ENCODE measurements at regions not wholly inside any gene's neighbourhood (a gene's known extent, or its start where the extent isn't known, plus 50 kb on each side); places are given as distances from the start of the nearest gene placed in this dataset.
A peak's percentile ranks its signal among the peaks of the same experiment; 100 is the strongest.

DNA sequence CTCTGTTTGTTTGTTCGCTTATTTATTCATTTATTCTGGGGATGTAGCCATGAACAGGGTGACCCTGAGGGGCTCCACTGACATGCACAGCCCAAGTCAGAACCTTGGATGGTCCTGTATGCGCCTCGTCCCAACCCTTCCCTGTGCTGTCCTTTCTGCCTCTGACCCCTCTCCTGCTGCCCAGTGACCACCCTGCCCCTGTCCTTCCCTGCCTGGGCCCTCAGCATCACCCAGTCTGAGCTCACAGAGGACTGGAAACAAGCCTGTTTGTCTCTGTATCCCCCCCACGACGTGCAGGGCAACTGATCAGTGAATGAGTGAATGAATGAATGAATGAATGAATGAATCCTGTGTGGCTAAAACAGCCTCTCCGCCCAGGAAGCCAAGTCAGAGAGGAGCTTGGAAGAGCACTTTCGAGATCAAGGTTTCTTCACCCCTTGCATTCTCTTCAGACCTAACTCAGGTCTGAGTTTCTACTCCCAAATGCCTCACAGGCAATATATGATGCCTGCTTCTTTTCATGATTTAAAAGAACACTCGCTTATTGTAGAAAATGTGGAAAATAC lies 157.7 kb downstream of the SMAD6 start:
- Histone ChIP-seq H3K36me3 (ENCODE audit: control insufficient read depth, insufficient read depth, low read length) (no peaks in the 10 kb centered on the region), H3K27me3 (replicated peaks; ENCODE audit: control insufficient read depth, insufficient read depth, low read length) (no peaks in the 10 kb centered on the region; the same call in 1 of the 2 replicates)

DNA sequence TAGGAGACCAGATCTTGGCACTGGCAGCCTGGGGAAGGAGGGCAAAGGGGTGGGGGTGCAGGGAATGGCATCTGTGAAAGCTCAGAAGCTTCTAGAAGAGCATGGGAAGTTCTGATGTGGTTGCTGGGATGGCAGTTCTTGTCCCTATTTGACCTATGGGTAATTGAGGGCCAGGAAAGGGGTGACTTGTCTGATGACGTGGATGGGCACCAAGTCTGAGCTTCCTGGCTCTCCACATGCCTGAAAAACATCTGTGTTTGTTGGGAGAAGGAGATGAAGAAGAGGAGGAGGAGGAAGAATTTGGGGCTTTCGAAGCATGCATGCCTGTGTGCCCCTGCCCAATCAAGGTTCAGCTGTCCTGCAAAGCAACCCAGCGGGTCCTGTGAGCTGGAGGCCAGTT lies 158.8 kb downstream of the SMAD6 start:
- DNase-seq (ENCODE audit: extremely low read depth, insufficient read length): no peak
- H3K27me3 ChIP-seq (replicated peaks; ENCODE audit: control insufficient read depth, insufficient read depth, low read length): no peaks in the 10 kb centered on the region; the same call in 1 of the 2 replicates
- no peak overlapping the region for H3K4me3 ChIP-seq (replicated peaks; ENCODE audit: low read depth, low read length)
- TF ChIP-seq, protein P1, sequence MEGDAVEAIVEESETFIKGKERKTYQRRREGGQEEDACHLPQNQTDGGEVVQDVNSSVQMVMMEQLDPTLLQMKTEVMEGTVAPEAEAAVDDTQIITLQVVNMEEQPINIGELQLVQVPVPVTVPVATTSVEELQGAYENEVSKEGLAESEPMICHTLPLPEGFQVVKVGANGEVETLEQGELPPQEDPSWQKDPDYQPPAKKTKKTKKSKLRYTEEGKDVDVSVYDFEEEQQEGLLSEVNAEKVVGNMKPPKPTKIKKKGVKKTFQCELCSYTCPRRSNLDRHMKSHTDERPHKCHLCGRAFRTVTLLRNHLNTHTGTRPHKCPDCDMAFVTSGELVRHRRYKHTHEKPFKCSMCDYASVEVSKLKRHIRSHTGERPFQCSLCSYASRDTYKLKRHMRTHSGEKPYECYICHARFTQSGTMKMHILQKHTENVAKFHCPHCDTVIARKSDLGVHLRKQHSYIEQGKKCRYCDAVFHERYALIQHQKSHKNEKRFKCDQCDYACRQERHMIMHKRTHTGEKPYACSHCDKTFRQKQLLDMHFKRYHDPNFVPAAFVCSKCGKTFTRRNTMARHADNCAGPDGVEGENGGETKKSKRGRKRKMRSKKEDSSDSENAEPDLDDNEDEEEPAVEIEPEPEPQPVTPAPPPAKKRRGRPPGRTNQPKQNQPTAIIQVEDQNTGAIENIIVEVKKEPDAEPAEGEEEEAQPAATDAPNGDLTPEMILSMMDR (IDR thresholded peaks at IDR 0.05; ENCODE audit: insufficient read depth, low read length, poor library complexity, severe bottlenecking): no peak
- no peaks in the 10 kb centered on the region for H3K36me3 ChIP-seq (ENCODE audit: control insufficient read depth, insufficient read depth, low read length)

More for the DNA sequence above, 157.7 kb downstream of the SMAD6 start:
- TF ChIP-seq, protein P1 (IDR thresholded peaks at IDR 0.05; ENCODE audit: insufficient read depth, low read length, poor library complexity, severe bottlenecking): no peak
- H3K4me3 ChIP-seq (replicated peaks; ENCODE audit: low read depth, low read length): no peak overlapping the region
- DNase-seq (ENCODE audit: extremely low read depth, insufficient read length): no peak

DNA sequence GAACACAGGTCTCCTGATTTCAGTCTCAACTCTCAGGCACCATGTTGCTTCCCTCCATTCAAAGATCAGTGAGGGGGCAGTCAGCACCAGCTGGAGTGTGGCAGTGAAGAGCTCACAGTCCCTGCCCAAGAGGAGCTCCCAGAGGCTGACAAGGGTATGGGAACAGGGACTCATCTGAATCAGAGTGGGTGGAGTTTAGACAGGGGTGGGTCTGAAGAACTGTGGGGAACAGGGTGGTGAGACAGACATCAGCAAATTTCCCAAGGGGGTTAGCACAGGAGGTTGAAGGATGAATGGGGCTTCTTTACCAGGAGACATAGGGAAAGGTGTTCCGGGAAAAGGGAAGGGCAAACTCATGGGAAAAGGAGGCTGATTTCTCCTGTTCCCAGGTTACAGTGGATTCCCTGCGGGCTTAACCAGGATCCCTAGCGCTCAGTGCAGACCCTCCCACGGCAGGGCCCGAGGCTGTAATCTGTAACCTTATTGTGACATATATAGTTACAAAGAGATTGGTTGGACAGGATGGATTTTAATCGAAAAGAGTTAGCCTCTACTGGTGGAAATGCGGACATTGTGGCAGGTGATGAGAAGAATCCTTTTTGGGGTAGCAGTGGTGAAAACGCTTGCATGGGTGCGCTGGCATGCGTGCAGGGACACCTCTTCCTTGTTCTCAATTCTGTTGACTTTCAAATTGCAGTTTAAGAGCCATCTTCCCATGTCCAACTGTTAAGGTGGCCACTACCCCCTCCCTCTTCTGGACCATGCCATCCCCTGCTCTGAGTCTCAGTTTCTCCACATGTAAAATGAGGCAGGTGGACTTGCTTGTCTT lies 160.3 kb downstream of the SMAD6 start:
- Histone ChIP-seq H3K36me3 (ENCODE audit: control insufficient read depth, insufficient read depth, low read length) (no peaks in the 10 kb centered on the region), H3K4me3 (replicated peaks; ENCODE audit: low read depth, low read length) (no peak overlapping the region), H3K27me3 (replicated peaks; ENCODE audit: control insufficient read depth, insufficient read depth, low read length) (no peaks in the 10 kb centered on the region; the same call in 1 of the 2 replicates)
- TF ChIP-seq, protein P1 (IDR thresholded peaks at IDR 0.05; ENCODE audit: insufficient read depth, low read length, poor library complexity, severe bottlenecking): no peak
- no peak for DNase-seq (ENCODE audit: extremely low read depth, insufficient read length)

DNA sequence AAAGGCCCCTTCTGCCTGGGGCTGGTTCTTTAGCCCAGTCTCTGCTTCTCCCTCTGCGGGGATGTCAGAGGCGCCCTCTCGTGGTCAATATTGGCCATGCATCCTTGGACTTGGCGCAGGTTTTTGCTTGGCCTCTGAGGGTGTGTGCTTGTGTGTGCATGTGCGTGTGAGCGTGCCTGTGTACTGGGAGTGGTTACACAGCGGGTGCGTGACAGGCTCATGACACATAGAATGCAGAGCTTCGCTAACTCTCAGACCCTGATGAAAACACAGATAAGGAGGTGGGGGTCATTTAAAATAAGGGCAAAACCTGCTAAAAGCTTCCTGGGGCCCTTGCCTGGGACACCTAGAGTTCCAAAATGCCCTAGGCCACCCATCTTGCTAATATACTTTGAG lies 160.9 kb downstream of the SMAD6 start:
- DNase-seq (ENCODE audit: extremely low read depth, insufficient read length): peak; percentile 38
- Histone ChIP-seq H3K27me3 (replicated peaks; ENCODE audit: control insufficient read depth, insufficient read depth, low read length) (no peaks in the 10 kb centered on the region; the same call in 1 of the 2 replicates), H3K4me3 (replicated peaks; ENCODE audit: low read depth, low read length) (no peak overlapping the region), H3K36me3 (ENCODE audit: control insufficient read depth, insufficient read depth, low read length) (no peaks in the 10 kb centered on the region)
- TF ChIP-seq, protein P1 (IDR thresholded peaks at IDR 0.05; ENCODE audit: insufficient read depth, low read length, poor library complexity, severe bottlenecking): peak; percentile 98

DNA sequence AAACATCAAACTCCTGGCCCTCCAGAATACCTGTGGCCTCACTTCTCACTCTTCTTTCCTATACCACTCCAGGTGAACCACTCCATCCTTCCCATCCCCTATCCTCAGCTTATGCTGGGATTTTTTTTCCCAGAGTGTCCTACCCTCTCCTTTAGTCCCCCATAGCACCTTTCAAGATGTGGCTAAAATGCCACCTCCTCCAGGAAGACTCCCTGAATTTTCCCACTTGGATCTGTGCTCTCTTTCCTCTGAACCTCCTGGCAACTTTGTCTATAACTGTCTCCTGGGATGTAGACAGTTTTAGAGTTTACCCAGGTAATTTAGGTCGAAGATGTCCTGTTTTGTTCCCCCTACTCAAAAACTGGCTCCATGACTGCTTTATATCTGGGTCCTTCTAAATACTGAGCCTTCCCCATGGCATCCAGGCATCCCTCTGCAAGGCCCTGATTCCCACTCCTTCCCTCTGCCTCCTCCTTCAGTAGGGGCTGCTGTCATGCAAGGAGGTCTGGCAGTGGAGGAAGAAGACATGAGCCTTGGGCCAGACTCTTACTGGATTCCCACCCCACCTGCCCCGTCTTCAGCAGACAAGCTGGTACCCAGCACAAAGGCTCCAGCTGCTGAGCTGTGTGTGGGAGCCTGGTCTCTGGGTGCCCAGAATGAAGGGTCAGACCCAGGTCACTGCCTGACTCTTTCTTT lies 161.5 kb downstream of the SMAD6 start:
- H3K27me3 ChIP-seq (replicated peaks; ENCODE audit: control insufficient read depth, insufficient read depth, low read length): no peaks in the 10 kb centered on the region; the same call in 1 of the 2 replicates
- DNase-seq (ENCODE audit: extremely low read depth, insufficient read length): no peak
- TF ChIP-seq, protein P1 (IDR thresholded peaks at IDR 0.05; ENCODE audit: insufficient read depth, low read length, poor library complexity, severe bottlenecking): no peak
- no peaks in the 10 kb centered on the region for H3K36me3 ChIP-seq (ENCODE audit: control insufficient read depth, insufficient read depth, low read length)
- H3K4me3 ChIP-seq (replicated peaks; ENCODE audit: low read depth, low read length): no peak overlapping the region
